Calu3 (cell line): ENCODE measurements at regions not wholly inside any gene's neighbourhood (a gene's known extent, or its start where the extent isn't known, plus 50 kb on each side); places are given as distances from the start of the nearest gene placed in this dataset.

ENCODE experiments used
- BruUV-seq: library from RNA; stranded (reverse); fragments of 400-500 nt; replicated peaks from 2 replicates; lab custom pipeline; 2021; lab: Mats Ljungman, UMichigan
- CTCF ChIA-PET: fragments of 300-600 bp; sonication (Branson Sonifier 250); formaldehyde crosslinking; loops from one replicate; lab custom pipeline; 2022; ENCODE audit warnings: antibody characterized with exemption; lab: Charles Lee
- DNase-seq: peaks from one replicate; pipeline ENCODE4 v3.0.0; 2022
- H3K27ac Mint-ChIP-seq: one replicate; pipeline ENCODE4 v1.8.0; 2022; ENCODE audit warnings: mixed read lengths; ENCODE audit not compliant: unreplicated experiment
- H3K27me3 Mint-ChIP-seq: one replicate; pipeline ENCODE4 v1.8.0; 2022; ENCODE audit warnings: mixed read lengths; ENCODE audit not compliant: unreplicated experiment
- H3K36me3 Mint-ChIP-seq: one replicate; pipeline ENCODE4 v1.8.0; 2022; ENCODE audit warnings: mild to moderate bottlenecking, moderate library complexity, mixed read lengths; ENCODE audit not compliant: insufficient read depth, unreplicated experiment
- H3K4me1 Mint-ChIP-seq: one replicate; pipeline ENCODE4 v1.8.0; 2022; ENCODE audit warnings: mild to moderate bottlenecking, low read depth, mixed read lengths; ENCODE audit not compliant: unreplicated experiment
- H3K4me3 Mint-ChIP-seq: one replicate; pipeline ENCODE4 v1.8.0; 2022; ENCODE audit warnings: mild to moderate bottlenecking, low read depth, moderate library complexity, mixed read lengths; ENCODE audit not compliant: unreplicated experiment
- H3K9me3 Mint-ChIP-seq: one replicate; pipeline ENCODE4 v1.8.0; 2022; ENCODE audit warnings: low read depth, mixed read lengths; ENCODE audit not compliant: unreplicated experiment
- intact Hi-C: fragments of 100-400 bp; cut with micrococcal nuclease; formaldehyde crosslinking; loops from one replicate; pipeline ENCODE4 v1.10.0; 2022; ENCODE audit not compliant: unreplicated experiment
- TF ChIP-seq, protein P1 (sequence below): fragments of 200-600 bp; IDR thresholded peaks from one replicate; pipeline ENCODE4 v1.8.0; 2022; ENCODE audit warnings: antibody characterized with exemption; ENCODE audit not compliant: unreplicated experiment

- BruUV-seq, result no TSS peak
- intact Hi-C loops, result no loop called here
- peaks cover 10% of the 10 kb centered on the region for H3K4me1 Mint-ChIP-seq
These were observed 528.0 kb upstream of the TNP1 start for GRCh38 chr2:217387776-217388387.

DNA sequence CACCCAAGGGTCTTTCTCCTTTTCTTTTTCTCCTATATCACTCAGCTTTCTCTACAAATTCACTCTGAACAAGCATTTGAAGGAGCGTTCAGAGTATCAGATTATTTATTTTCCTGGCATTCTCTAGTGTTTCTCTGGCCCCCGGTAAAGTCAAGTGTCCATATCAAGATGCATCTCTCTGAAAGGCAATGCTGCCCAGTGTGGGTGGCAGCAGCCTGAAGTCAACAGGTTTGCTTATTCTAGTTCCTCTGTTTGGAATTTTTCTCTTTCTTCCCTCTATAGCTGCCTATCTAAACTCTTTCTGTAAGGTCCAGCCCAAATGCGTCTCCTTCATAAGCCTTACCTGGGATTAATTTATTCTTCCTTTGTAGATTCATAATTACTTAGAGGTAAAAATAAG is 526.2 kb upstream of the TNP1 start:
- TF ChIP-seq, protein P1, sequence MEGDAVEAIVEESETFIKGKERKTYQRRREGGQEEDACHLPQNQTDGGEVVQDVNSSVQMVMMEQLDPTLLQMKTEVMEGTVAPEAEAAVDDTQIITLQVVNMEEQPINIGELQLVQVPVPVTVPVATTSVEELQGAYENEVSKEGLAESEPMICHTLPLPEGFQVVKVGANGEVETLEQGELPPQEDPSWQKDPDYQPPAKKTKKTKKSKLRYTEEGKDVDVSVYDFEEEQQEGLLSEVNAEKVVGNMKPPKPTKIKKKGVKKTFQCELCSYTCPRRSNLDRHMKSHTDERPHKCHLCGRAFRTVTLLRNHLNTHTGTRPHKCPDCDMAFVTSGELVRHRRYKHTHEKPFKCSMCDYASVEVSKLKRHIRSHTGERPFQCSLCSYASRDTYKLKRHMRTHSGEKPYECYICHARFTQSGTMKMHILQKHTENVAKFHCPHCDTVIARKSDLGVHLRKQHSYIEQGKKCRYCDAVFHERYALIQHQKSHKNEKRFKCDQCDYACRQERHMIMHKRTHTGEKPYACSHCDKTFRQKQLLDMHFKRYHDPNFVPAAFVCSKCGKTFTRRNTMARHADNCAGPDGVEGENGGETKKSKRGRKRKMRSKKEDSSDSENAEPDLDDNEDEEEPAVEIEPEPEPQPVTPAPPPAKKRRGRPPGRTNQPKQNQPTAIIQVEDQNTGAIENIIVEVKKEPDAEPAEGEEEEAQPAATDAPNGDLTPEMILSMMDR, result no peak
- Mint-ChIP-seq H3K4me1 (peaks cover 12% of the 10 kb centered on the region), H3K36me3 (no peaks in the 10 kb centered on the region), H3K27ac (no peak overlapping the region), H3K27me3 (no peaks in the 10 kb centered on the region), H3K9me3 (peaks cover 4% of the 10 kb centered on the region), H3K4me3 (no peak overlapping the region)
- intact Hi-C loops, result no loop called here
- DNase-seq, result no peak
- BruUV-seq, result no TSS peak
- CTCF ChIA-PET, result no interaction called here

More at GRCh38 chr2:217387776-217388387, 528.0 kb upstream of the TNP1 start:
- DNase-seq, result peak; percentile 38
- Mint-ChIP-seq H3K4me3 (no peak overlapping the region), H3K9me3 (peaks cover 11% of the 10 kb centered on the region), H3K27ac (peak overlapping the region; percentile 65), H3K36me3 (no peaks in the 10 kb centered on the region), H3K27me3 (no peaks in the 10 kb centered on the region)
- CTCF ChIA-PET, result interaction anchor here (0.6 to 0.7 kb wide), 3 partner anchors 17 to 475 kb away, joined by 3 to 9 read pairs (median 3); no protein-coding TSS in a partner anchor
- TF ChIP-seq, protein P1, result no peak

GRCh38 chr2:217383620-217384019 is 523.8 kb upstream of the TNP1 start:
- BruUV-seq, result no TSS peak
- no peak overlapping the region for H3K27ac Mint-ChIP-seq
- H3K4me1 Mint-ChIP-seq, result peaks cover 19% of the 10 kb centered on the region
- H3K4me3 Mint-ChIP-seq, result no peak overlapping the region
- DNase-seq, result no peak
- CTCF ChIA-PET, result no interaction called here
- peaks cover 4% of the 10 kb centered on the region for H3K9me3 Mint-ChIP-seq
- H3K27me3 Mint-ChIP-seq, result no peaks in the 10 kb centered on the region
- no peaks in the 10 kb centered on the region for H3K36me3 Mint-ChIP-seq
- intact Hi-C loops, result no loop called here
- TF ChIP-seq, protein P1, result no peak

DNA sequence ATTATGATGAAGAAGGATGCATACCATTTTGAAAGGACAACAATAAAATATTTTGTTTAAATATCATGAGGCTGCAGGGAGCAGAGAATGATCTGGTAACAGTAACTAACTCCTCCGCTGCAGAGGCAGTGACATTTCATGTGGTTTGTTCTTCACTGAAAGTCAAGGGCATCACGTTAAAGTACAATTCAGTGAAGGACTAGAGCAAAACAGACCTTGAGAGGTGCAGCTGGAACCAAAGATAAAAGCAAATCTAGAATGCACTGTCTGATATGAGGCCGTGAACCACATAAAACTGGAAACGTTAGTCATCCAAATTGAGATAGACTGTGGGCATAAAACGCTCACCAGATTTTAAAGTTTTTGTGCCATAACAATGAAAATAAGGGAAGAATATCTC is 522.9 kb upstream of the TNP1 start:
- no TSS peak for BruUV-seq
- Mint-ChIP-seq H3K36me3 (no peaks in the 10 kb centered on the region), H3K27me3 (no peaks in the 10 kb centered on the region), H3K4me1 (peaks cover 14% of the 10 kb centered on the region), H3K9me3 (peaks cover 4% of the 10 kb centered on the region), H3K4me3 (no peak overlapping the region), H3K27ac (no peak overlapping the region)
- TF ChIP-seq, protein P1, result no peak
- intact Hi-C loops, result no loop called here
- DNase-seq, result no peak
- CTCF ChIA-PET, result no interaction called here
